T-cell (primary cell): ENCODE measurements at regions not wholly inside any gene's neighbourhood (a gene's known extent, or its start where the extent isn't known, plus 50 kb on each side); places are given as distances from the start of the nearest gene placed in this dataset.
A peak's percentile ranks its signal among the peaks of the same experiment; 100 is the strongest.

Source experiments
- ATAC-seq, 4 experiments: fragments of 200-7000 bp in 3 of 4; fragments of 150-1000 bp in 1 of 4; cut with Tn5 transposase; replicated peaks in 1 of 4; 1 replicate in 3 of 4; 2 replicates in 1 of 4; pipeline ENCODE4 v1.10.0; 2021; ENCODE audit warnings: moderate library complexity in 3 of 4, mild to moderate bottlenecking in 2 of 4, moderate number of reproducible peaks in 1 of 4
- CTCF ChIA-PET, 2 donors: fragments of 300-600 bp; sonication (Branson Sonifier 250); formaldehyde crosslinking; loops; one replicate each; lab custom pipeline; 2022; ENCODE audit warnings: antibody characterized with exemption in 2 of 2; lab: Charles Lee
- POLR2A ChIA-PET, 2 donors: fragments of 300-600 bp; sonication (Branson Sonifier 250); formaldehyde crosslinking; loops; one replicate each; lab custom pipeline; 2022; ENCODE audit warnings: antibody characterized with exemption in 2 of 2; lab: Charles Lee
- DNase-seq, 35 experiments: peaks; one replicate each; pipeline versions ENCODE4 v3.0.0 to v3.0.0-alpha.2; 2013 to 2023
- H3K27ac ChIP-seq: one replicate; pipeline ENCODE4 v1.5.1; 2013; ENCODE audit warnings: low read length
- H3K27me3 ChIP-seq, 2 experiments: replicated peaks in 1 of 2; 1 replicate in 1 of 2; 2 replicates in 1 of 2; pipeline versions ENCODE4 v1.6.1 to v1.7.0; 2013; ENCODE audit warnings: low read length in 1 of 2, mixed read lengths in 1 of 2; ENCODE audit not compliant: control insufficient read depth in 2 of 2, insufficient read depth in 2 of 2; ENCODE audit errors: extremely low read depth in 1 of 2
- H3K36me3 ChIP-seq, 2 donors: 1 replicate in 1 of 2; 2 replicates in 1 of 2; pipeline versions ENCODE4 v1.6.1 to v1.7.0; 2013; ENCODE audit warnings: low read length in 1 of 2; ENCODE audit not compliant: control insufficient read depth in 2 of 2, insufficient read depth in 1 of 2; ENCODE audit errors: extremely low read depth in 1 of 2
- H3K4me1 ChIP-seq, 2 experiments: 1 replicate in 1 of 2; 2 replicates in 1 of 2; pipeline versions ENCODE4 v1.6.1 to v1.7.0; 2013; ENCODE audit warnings: low read length in 2 of 2, mixed read lengths in 1 of 2; ENCODE audit not compliant: insufficient read depth in 2 of 2, control insufficient read depth in 1 of 2; ENCODE audit errors: extremely low read depth in 1 of 2
- H3K4me3 ChIP-seq, 2 donors: 1 replicate in 1 of 2; 2 replicates in 1 of 2; pipeline versions ENCODE4 v1.5.1 to v1.7.0; 2013; ENCODE audit warnings: mild to moderate bottlenecking in 2 of 2, low read length in 1 of 2, moderate library complexity in 1 of 2; ENCODE audit not compliant: control insufficient read depth in 1 of 2; ENCODE audit errors: extremely low read depth in 1 of 2
- H3K9me3 ChIP-seq: 2 replicates; pipeline ENCODE4 v1.7.0; 2013
- H3K27ac Mint-ChIP-seq, 2 donors: one replicate each; pipeline ENCODE4 v1.8.0; 2020 to 2021; ENCODE audit warnings: mild to moderate bottlenecking in 2 of 2, mixed read lengths in 2 of 2
- H3K27me3 Mint-ChIP-seq, 2 donors: one replicate each; pipeline ENCODE4 v1.8.0; 2021 to 2022; ENCODE audit warnings: mixed read lengths in 2 of 2
- H3K36me3 Mint-ChIP-seq: one replicate; pipeline ENCODE4 v1.8.0; 2021; ENCODE audit warnings: mixed read lengths
- H3K4me1 Mint-ChIP-seq, 3 donors: one replicate each; pipeline ENCODE4 v1.8.0; 2020 to 2022; ENCODE audit warnings: mixed read lengths in 3 of 3, mild to moderate bottlenecking in 1 of 3
- H3K4me3 Mint-ChIP-seq, 3 donors: one replicate each; pipeline ENCODE4 v1.8.0; 2020 to 2022; ENCODE audit warnings: mild to moderate bottlenecking in 3 of 3, mixed read lengths in 3 of 3, moderate library complexity in 3 of 3
- H3K9me3 Mint-ChIP-seq, 3 donors: one replicate each; pipeline ENCODE4 v1.8.0; 2020 to 2022; ENCODE audit warnings: mixed read lengths in 3 of 3
- WGBS: methylation state at CpG from one replicate; pipeline ENCODE4 v1.1.5; 2013; ENCODE audit warnings: missing lambda C conversion rate; ENCODE audit not compliant: insufficient coverage; 5-methylcytosine and 5-hydroxymethylcytosine counted together

GRCh38 chr2:187710791-187711521 is 156.7 kb upstream of the TFPI start:
- H3K36me3 ChIP-seq: no peaks in the 10 kb centered on the region
- H3K9me3 ChIP-seq: no peaks in the 10 kb centered on the region
- Mint-ChIP-seq H3K4me3 (no peak overlapping the region), H3K9me3 (peaks cover 0 to 7% (median 4%) of the 10 kb centered on the region in 3 donors), H3K4me1 (no peaks in the 10 kb centered on the region), H3K27ac (no peak overlapping the region), H3K36me3 (no peaks in the 10 kb centered on the region), H3K27me3 (no peaks in the 10 kb centered on the region)
- no peaks in the 10 kb centered on the region for H3K27me3 ChIP-seq
- H3K4me1 ChIP-seq: no peaks in the 10 kb centered on the region
- ChIA-PET POLR2A (no interaction called here), CTCF (no interaction called here)
- H3K27ac ChIP-seq: no peak overlapping the region
- DNase-seq (no peak), ATAC-seq (no peak)
- H3K4me3 ChIP-seq: no peak overlapping the region

- ATAC-seq (no peak), DNase-seq (no peak)
- H3K9me3 ChIP-seq: no peaks in the 10 kb centered on the region
- no peaks in the 10 kb centered on the region for H3K27me3 ChIP-seq
- Mint-ChIP-seq H3K36me3 (no peaks in the 10 kb centered on the region), H3K4me3 (no peak overlapping the region), H3K27me3 (no peaks in the 10 kb centered on the region), H3K27ac (no peak overlapping the region), H3K9me3 (peaks cover 0 to 7% (median 4%) of the 10 kb centered on the region in 3 donors), H3K4me1 (no peaks in the 10 kb centered on the region)
- CTCF ChIA-PET: no interaction called here
- no peak overlapping the region for H3K4me3 ChIP-seq
- H3K4me1 ChIP-seq: no peaks in the 10 kb centered on the region
- H3K36me3 ChIP-seq: no peaks in the 10 kb centered on the region
- no peak overlapping the region for H3K27ac ChIP-seq
- POLR2A ChIA-PET: no interaction called here
These were observed 161.4 kb upstream of the TFPI start for GRCh38 chr2:187715590-187715989.

- H3K27me3 ChIP-seq: no peaks in the 10 kb centered on the region
- no CpG with 5 or more reads among the region's 3 CpGs for WGBS
- H3K4me1 ChIP-seq: no peaks in the 10 kb centered on the region
- CTCF ChIA-PET: no interaction called here
- Mint-ChIP-seq H3K27me3 (no peaks in the 10 kb centered on the region), H3K4me3 (no peak overlapping the region), H3K4me1 (no peaks in the 10 kb centered on the region), H3K9me3 (peaks cover 0 to 9% (median 6%) of the 10 kb centered on the region in 3 donors), H3K36me3 (no peaks in the 10 kb centered on the region), H3K27ac (no peak overlapping the region)
- no peaks in the 10 kb centered on the region for H3K36me3 ChIP-seq
- H3K4me3 ChIP-seq: no peak overlapping the region
- H3K27ac ChIP-seq: no peak overlapping the region
- ATAC-seq (no peak), DNase-seq (no peak)
- no peaks in the 10 kb centered on the region for H3K9me3 ChIP-seq
- POLR2A ChIA-PET: no interaction called here
These were observed 162.1 kb upstream of the TFPI start for GRCh38 chr2:187716301-187716700.

- no peaks in the 10 kb centered on the region for H3K4me1 Mint-ChIP-seq
- Histone ChIP-seq H3K27ac (no peak overlapping the region), H3K4me3 (no peak overlapping the region), H3K4me1 (no peaks in the 10 kb centered on the region), H3K27me3 (no peaks in the 10 kb centered on the region), H3K9me3 (no peaks in the 10 kb centered on the region), H3K36me3 (no peaks in the 10 kb centered on the region)
- H3K4me3 Mint-ChIP-seq: no peak overlapping the region
- no peaks in the 10 kb centered on the region for H3K27me3 Mint-ChIP-seq
- no peaks in the 10 kb centered on the region for H3K36me3 Mint-ChIP-seq
- ChIA-PET CTCF (no interaction called here), POLR2A (no interaction called here)
- no peak overlapping the region for H3K27ac Mint-ChIP-seq
- ATAC-seq (no peak), DNase-seq (no peak)
- H3K9me3 Mint-ChIP-seq: peaks cover 0 to 13% (median 10%) of the 10 kb centered on the region in 3 donors
- WGBS: no CpG with 5 or more reads among the region's 1 CpG
These were observed 163.9 kb upstream of the TFPI start for GRCh38 chr2:187718092-187718491.

GRCh38 chr2:187719510-187719909 is 165.3 kb upstream of the TFPI start:
- Histone ChIP-seq H3K27ac (no peak overlapping the region), H3K4me1 (no peaks in the 10 kb centered on the region), H3K36me3 (no peaks in the 10 kb centered on the region), H3K9me3 (no peaks in the 10 kb centered on the region), H3K4me3 (no peak overlapping the region), H3K27me3 (no peaks in the 10 kb centered on the region)
- Mint-ChIP-seq H3K27me3 (no peaks in the 10 kb centered on the region), H3K4me3 (no peak overlapping the region), H3K4me1 (no peaks in the 10 kb centered on the region), H3K36me3 (no peaks in the 10 kb centered on the region), H3K9me3 (peaks cover 0 to 10% (median 8%) of the 10 kb centered on the region in 3 donors), H3K27ac (no peak overlapping the region)
- POLR2A ChIA-PET: interaction anchor here in 1 of 2 donors (0.7 kb wide), 1 partner anchor 194 kb away, joined by 5 read pairs; no protein-coding TSS in a partner anchor
- CTCF ChIA-PET: no interaction called here
- DNase-seq: no peak
- ATAC-seq: no peak
- WGBS: 100% methylated on average over 1 of the region's 2 CpGs

GRCh38 chr2:187748958-187749357 is 194.7 kb upstream of the TFPI start:
- H3K27ac Mint-ChIP-seq: no peak overlapping the region

More at GRCh38 chr2:187748958-187749357, 194.7 kb upstream of the TFPI start:
- no peaks in the 10 kb centered on the region for H3K27me3 ChIP-seq
- CTCF ChIA-PET: no interaction called here
- 78% methylated on average over 4 of the region's 4 CpGs for whole genome bisulfite sequencing
- no peaks in the 10 kb centered on the region for H3K36me3 ChIP-seq
- no peaks in the 10 kb centered on the region for H3K9me3 ChIP-seq
- ATAC-seq: peak in 1 of 4 experiments; percentile 27
- POLR2A ChIA-PET: no interaction called here
- no peak overlapping the region for H3K27ac ChIP-seq
- DNase-seq: no peak
- Mint-ChIP-seq H3K36me3 (no peaks in the 10 kb centered on the region), H3K9me3 (peaks cover 0 to 8% (median 0%) of the 10 kb centered on the region in 3 donors), H3K4me3 (no peak overlapping the region), H3K4me1 (no peaks in the 10 kb centered on the region), H3K27me3 (no peaks in the 10 kb centered on the region)
- no peak overlapping the region for H3K4me3 ChIP-seq
- no peaks in the 10 kb centered on the region for H3K4me1 ChIP-seq
